Astrocyte of the hippocampus (primary cell): ENCODE measurements at regions not wholly inside any gene's neighbourhood (a gene's known extent, or its start where the extent isn't known, plus 50 kb on each side); places are given as distances from the start of the nearest gene placed in this dataset.

Source experiments
- DNase-seq: peaks from one replicate; pipeline ENCODE4 v3.0.0; 2011; ENCODE audit warnings: low read depth, low spot score

DNA sequence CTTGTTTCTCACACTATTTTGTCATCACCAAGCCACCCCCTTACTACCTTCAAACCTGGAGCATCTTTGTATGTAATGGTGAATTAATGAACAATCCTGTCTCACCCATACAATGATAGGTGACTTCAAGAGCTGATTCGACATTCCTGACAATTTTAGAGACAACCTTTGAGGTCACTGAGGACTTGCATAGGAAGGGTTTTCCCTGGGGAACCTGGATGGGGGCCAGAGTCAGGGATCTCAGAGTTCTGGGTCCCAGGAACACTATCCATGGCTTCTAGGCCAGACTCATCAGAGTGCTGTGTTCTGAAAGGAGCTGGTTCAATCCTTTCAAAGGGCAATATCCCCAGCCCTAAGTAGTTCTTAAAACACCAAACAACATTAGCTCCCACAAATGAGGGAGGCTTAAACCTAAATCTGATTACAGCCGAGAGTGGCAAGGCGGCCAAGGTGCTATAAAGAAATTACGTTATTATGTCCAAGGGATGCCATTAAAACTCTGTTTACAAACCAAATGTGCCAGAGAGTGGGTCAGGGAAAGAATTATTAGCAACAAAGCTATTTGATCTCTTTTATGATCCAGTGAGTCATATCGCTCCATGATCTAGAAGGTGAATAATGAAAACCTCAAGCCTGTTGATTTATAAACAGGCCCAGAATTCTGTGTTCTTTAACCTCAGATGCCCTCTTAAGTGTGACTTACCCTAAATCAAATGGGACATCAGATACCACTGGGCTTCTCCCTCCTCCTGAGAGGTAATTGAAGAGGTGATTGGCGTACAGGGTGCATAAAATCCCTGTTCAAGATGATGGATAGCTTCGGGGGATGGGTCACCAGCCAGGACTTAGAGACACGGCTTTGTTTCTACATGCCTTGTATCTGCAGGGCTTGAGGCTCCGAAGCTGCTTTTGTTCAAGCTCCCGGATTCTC lies 230.2 kb upstream of the TBX3 start:
- peak; percentile 31 for DNase-seq

DNA sequence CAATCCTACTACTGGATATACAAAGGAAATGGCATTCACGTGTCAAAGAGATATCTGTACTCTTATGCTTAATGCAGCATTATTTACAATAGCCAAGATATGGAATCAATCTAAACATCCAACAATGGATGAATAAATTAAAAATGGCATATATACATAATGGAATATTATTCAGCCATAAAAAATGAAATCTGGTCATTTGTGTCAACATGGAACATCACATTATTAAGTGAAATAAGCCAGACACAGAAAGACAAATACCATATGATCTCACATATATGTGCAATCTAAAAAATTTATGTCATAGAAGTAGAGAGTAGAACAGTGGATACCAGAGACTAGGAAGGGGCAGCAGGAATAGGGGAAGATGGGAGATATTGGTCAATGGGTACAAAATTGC lies 228.8 kb upstream of the TBX3 start:
- DNase-seq: no peak

DNA sequence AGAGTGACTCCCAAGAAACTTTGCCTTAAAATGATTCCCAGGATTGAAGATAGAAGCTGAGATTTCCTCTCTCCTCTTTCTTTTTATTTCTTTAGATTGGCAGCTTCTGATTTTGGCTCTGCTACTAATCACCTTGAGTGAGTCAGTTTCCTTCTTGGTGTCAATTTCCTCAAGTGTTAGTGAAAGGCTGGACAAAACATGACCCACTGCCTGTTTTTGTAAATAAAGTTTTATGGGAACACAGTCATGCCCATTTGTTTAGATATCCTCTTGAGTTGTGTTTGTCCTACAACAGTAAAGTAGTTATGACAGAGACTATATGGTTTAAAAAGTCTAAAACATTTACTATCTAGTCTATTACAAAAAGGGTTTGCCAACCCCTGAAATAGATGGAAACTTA lies 227.2 kb upstream of the TBX3 start:
- DNase-seq: no peak

DNA sequence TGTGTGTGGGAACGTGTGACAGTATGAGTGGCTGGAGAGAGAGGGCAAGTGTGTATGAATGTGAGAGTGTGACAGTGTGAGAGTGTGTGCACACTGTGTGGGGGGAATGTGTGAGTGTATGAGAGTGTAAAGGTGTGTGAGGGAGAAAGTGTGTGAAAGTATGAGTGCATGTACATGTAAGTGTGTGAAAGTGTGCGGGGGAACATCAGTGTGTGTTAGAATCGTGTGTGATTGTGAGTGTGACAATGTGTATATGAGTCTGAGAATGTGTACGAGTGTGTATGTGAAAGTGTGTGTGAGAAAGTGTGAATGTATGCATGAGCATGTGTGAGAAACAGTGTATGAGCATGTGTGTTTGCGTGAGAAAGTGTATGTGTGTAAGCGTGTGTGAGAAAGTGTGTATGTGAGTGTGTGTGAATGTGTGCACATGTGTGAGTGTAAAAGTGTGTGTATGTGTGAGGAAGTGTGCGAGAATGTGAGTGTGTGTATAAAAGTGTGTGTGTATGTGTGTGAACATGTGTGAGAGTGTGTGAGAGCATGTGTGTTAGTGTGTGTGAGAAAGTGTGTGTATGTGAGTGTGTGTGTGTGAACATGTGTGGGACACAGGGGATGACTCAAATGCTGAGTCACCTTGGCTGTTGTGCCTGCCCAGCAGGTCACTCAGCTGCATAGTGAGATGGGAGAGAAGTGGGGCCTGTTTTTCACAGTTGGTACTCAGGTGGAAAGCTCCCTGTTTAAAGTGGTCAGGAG lies 220.5 kb upstream of the TBX3 start:
- peak; percentile 10 for DNase-seq

DNA sequence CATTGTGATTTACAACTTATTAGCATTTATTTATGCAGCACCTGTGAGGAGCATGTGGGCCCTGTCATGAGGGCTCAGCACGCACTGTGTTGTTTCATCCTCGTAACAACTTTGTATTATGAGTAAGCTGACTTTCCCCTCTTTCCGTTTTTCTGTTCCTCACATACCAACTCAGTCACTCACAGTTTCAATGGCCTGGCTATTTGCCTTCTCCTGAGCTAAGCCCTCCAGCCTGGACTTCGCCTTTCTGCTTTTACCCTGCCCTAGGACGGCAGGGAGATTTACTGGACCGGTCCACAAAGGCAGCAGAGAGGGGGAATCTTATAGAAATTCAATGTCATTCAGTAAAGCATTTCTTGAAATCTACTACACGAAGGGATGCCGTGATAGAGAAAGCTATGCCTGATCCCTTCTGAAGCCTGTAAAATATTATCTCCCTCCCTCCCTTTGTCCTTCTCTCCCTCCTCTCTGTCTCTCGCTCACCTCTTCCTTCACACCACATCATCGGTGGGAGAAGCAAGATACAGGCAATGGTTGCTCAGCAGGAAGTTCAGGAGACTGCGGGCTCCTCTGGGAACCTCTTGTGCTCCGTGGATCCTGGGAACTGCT lies 219.2 kb upstream of the TBX3 start:
- DNase-seq: peak; percentile 56

DNA sequence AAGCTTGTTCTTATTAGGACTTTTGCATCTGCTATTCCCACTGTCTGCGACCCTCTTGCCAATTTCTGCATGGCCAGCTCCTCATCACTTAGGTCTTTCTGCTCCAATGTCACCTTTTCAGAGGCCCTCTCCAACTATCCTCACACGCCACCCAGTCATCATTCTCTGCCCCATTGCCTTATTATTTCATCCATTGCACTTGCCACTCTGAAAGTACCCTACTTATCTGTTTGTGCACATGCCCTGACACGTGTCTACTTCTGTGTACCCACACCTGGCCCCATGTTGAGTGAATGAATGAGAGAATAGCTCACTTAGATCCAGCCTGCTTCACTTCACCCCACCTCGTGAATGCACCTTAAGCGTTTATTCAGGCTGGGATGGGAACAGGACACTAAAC lies 218.7 kb upstream of the TBX3 start:
- DNase-seq: no peak

DNA sequence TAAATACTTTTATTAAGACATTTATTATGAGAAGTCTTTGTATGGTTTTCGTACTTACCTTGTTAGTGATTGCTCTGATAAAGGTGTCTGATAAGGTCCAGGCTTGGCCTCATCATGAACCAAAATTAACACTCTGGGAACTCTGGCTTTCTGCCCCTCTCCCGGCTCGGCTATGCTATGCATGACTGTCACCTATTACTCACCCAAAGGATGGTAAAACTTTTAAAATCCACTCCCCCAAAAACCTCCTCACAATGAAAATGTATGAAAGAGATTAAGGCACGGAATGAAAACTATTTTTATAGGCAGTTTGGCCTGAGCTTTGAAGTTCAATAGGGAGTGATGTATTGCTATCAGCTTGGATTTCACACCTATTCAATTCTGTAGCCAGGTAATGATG lies 217.3 kb upstream of the TBX3 start:
- DNase-seq: no peak

DNA sequence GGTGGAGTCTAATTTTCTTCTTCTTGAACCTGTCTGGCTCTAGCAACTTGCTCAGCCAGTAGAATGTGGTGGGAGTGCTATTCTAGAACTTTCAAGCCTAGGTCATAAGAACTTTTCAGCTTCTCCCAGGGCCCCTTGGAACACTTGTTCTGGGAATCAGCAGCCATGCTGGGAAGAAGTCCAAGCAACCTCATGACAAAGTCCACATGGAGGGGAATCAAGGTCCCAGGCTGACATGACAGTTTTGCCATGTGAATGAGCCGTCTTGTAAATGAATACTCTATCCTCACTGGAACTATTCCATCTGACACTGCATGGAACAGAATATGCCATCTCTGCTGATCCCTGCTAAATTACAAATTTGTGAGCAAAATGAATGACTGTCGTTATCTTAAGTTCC lies 214.2 kb upstream of the TBX3 start:
- DNase-seq: no peak

DNA sequence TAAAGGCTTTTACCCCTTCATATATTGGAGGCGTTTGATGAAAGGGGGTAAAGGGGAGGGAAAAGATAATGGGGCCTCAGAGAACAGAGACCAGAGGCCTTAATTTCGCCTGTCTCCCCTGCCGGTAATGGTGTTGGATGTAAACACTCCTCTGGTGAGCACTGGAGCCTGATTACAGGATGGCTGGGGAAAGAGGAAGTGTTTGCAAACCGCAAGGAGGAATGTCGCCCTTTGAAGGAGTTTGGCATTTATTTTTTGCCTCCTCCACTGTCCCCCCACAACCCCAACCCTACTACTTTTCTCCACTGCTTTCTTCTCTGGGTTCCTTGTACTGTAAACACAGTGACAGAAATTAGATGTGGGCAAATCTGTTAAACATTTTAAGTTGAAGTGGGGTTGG lies 211.9 kb upstream of the TBX3 start:
- peak; percentile 10 for DNase-seq

DNA sequence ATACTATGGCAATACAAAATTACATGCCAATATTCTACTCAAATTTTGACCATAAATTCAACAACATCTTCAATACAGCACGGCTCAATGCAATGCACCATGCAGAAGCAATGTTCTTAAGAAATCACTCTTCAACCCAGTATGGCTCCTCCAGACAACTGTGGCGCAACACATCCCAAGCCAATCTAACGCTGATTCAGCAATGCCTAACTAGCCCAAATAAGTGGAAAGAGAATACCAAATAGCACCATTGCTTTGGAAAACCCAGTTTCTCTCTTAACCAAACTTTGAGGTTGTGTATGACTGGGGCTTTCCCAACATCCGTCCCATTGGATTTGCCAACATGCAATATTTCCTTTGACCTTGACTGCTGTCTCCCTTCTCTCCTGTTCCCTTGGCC lies 211.1 kb upstream of the TBX3 start:
- DNase-seq: no peak

DNA sequence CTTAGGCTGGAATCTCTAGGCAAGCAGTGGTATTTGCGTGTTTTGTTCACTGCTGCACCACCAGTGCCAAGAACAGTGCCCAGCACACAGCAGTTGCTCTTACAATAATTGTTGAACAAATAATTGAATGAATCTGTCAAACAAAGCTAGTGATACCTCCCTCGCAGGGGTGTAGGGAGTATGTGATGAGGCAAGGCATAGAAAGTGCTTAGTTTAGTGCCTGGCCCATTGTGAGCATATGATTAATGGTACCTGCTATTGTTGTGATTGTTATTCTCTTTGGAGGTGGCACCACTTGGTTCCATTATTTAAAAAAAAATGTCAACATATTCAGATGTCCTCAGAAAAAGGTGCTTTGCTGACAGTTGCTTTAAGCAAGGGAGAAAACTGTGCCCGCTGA lies 210.1 kb upstream of the TBX3 start:
- no peak for DNase-seq

DNA sequence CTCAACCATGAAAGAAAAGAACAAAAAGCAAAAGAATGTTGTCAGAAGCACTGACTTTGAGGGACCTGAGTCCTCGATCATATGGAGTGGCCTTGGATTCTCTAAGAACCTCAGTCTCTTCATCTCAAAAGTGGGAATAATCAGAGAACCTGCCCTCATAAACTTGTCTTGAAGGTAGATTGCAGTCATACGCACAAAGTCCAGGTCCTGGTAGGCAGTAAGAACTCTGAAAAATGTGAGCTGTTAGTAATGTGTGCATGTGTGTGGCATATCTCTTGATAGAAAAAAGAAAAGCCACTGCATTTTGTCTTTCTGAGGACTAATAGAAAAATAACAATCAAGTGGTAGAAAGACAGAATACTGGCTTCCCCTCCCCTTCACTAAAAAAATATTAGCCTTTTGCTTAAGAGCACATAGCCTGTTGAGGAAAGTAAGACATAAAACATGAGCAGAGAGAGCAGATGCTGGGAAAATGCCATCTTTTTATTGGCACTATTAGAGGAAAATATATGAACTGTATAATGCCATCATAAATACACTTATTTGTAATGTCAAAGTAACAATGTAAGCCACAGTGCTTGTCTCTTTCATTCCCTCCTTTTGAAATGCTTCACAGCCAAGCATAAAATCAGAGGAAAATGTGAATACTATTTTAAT lies 205.1 kb upstream of the TBX3 start:
- no peak for DNase-seq

DNA sequence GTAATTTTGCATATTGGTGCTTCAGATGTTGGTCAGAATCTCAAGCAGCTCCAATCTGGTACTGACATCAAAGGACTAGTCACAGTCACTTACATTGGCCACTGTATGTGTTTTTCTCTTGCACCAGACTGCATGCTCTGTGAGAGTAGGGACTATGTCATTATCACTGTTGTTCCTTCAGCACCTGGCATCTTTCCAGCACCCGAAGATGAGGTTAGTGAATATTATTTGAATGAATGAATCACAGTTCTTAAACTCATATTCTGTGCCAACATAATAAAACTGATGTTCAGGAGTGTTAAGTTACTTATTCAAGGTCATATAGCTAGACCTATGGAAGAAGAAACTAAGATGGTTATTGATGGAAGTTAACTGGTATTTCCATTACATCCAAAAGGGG lies 204.5 kb upstream of the TBX3 start:
- no peak for DNase-seq

DNA sequence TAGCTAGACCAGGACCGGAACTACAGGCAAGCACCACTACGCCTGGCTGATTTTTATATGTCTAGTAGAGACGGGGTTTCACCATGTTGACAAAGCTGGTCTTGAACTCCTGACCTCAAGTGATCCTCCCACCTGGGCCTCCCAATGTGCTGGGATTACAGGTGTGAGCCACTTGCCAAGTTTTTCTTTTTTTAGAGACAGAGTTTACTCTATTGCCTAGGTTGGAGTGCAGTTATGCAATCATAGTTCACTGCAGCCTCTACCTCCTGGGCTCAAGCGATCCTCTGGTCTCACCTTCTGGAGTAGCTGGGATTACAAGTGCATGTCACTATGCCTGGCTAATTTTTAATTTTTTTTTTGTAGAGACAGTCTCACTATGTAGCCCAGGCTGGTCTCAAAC lies 201.5 kb upstream of the TBX3 start:
- no peak for DNase-seq

DNA sequence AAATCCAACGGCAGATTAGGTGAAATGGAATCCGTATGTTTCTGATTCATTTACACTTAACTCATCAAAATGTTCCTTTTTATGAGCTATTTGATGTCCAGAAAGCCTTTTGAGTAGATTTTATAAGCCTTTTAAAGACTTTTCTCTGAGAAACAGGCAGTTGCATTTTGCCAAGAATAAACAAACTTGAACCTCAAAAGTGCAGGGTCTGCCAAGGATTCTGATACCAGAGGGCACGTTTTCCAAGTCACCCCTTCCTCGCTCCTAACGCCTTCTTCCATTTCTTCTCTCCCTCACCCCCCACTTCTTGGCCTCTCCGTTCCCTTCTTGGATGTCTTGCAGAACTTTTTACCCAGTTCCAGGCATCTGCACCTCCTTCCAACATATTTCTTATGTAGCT lies 200.6 kb upstream of the TBX3 start:
- no peak for DNase-seq

DNA sequence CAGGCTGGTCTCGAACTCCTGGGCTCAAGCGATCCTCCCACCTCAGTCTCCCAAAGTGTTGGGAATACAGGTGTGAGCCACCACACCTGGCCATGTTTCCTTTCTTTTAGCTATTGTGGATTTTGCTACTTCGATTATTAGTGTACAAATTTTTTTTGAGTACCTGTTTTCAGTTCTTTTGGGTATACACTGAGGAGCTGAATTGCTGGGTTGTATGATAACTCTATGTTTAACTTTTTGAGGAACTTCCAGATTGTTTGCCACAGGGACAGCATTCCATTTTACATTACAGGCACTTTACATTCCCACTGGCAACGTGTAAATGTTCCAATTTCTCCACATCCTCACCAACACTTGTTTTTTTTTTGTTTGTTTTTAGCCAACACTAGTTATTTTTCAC lies 198.1 kb upstream of the TBX3 start:
- no peak for DNase-seq

DNA sequence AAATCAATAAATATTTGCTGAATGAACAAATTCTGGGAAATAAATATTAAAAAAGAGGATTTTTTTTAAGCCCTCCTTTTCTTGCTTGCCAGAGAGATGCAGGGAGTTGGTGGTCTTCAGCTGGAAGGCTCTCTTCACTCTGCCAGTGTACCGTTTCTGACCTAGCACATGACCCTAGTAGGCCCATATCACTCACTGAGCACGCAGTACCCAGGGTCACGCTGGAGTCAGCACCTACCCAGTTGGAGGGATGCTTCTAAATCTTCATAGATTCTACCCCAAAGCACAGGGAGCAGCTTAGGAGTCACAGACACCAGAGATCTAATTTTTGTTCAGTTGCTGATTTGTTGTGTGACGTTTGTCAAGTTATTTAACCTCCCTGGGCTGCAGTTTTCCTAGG lies 195.4 kb upstream of the TBX3 start:
- no peak for DNase-seq

DNA sequence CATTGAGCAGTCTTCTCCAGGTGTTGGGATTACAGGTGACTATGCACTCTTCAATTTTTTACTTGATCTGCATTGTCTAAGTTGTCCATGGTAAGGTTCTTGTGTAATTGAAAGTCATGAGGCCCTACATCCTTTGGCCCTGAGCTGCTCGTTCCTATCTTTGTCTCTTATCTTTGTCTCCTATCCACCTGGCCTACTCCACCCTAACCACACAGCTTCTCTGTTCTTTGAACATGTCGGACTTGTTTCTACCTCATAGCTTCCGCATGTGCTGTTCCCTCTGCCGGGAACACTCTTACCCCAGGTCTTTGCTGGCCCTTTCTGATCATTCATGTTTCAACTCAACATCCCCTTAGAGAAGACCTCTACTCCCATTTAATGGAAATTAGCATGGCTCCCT lies 194.8 kb upstream of the TBX3 start:
- DNase-seq: no peak

DNA sequence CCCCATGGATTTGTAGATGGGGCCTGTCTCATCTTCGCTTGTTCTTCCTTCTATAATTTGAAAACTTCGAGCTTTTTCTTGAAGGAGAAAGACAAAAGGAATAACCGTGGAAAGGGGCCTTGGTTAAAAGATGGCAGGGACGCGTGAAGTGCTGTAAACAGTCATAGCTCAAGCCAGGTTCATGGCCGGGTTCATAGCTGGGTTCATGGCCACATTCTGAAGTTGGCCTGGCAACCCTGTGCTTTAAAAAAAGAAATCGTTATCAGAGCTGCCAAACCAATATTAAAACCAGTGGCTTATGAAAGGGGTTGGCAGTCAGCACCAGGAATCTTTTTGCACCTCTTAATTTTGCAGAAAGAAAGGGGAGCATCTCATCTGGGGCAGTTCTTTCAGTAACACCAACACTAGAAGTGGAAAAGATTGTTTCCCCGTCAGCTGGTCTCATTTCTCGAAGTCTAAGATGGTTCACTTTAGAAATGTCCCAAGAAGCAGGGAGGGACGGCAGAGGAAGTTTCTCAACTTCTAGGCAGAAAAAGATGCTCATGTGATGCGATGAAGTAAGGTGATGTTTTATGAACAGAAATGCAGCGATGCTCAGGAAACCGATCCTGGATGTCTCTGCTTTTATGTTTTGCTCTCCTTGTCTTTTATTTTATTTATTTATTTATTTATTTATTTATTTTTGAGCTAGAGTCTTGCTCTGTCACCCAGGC lies 193.1 kb upstream of the TBX3 start:
- no peak for DNase-seq

DNA sequence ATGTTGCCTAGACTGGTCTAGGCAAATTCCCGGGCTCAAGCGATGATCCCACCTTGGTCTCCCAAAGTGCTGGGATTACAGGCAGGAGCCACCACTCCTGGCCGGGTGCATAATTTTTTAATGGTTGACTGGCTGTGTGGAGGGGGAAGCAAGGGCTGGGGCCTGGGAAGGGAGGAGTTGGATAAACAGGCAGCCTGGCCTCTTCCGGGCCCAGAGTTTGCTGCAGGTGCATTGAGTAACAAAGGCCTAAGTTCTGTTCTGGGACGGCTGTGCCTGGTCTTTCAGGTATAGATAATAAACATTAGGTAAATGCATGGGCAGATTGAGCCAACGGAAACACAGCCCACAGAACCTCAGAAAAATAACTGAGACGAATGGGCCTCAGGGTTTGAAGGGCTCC lies 191.3 kb upstream of the TBX3 start:
- DNase-seq: no peak

DNA sequence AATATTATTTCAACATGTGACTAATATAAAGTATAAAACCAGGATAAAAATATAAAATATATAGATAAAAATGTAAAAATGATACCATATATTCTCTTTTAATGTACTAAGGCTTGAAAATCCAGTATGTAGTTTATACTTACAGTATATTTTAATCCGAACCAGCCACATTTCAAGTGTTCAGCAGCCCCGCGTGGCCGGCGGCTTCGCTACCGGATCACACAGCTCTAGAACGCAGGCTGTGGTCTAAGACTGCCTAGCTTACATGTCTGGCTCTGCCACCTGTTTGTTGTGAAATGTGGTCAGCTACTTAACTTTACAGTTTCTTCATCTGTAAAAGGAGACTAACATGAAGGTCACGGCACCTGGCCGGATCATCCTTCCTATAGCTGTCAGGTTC lies 189.7 kb upstream of the TBX3 start:
- no peak for DNase-seq
